ENCODE measurements at regions not wholly inside any gene's neighbourhood (a gene's known extent, or its start where the extent isn't known, plus 50 kb on each side); places are given as distances from the start of the nearest gene placed in this dataset.

- no peak for TF ChIP-seq CTCF (IDR thresholded peaks at IDR 0.05)
Observed at GRCh38 chr4:127181001-127181400, 451.8 kb upstream of the INTU start.

- no peak for TF ChIP-seq CTCF (IDR thresholded peaks at IDR 0.05)
Observed at GRCh38 chr4:127182687-127183086, 450.1 kb upstream of the INTU start.

DNA sequence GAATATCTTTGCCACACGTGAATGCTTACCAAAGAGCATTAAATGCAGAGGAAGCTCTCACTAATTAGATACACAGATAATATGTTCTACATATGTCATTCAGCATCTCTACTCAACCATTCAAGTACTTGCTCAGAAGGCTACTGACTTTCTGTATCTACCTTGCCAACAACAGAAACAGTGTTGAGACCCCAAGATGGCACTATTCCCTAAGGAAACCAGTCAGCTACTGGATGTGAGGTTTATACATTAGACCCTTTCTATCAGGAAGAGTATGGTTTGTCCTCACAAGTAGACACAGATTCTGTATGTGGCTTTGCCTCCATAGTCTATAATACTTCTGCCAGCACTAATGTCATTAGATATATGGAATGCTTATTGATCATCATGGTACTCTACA is 443.9 kb upstream of the INTU start:
- no peak for TF ChIP-seq CTCF (IDR thresholded peaks at IDR 0.05)

GRCh38 chr4:127194281-127194680 is 438.5 kb upstream of the INTU start:
- TF ChIP-seq CTCF (IDR thresholded peaks at IDR 0.05) = no peak

DNA sequence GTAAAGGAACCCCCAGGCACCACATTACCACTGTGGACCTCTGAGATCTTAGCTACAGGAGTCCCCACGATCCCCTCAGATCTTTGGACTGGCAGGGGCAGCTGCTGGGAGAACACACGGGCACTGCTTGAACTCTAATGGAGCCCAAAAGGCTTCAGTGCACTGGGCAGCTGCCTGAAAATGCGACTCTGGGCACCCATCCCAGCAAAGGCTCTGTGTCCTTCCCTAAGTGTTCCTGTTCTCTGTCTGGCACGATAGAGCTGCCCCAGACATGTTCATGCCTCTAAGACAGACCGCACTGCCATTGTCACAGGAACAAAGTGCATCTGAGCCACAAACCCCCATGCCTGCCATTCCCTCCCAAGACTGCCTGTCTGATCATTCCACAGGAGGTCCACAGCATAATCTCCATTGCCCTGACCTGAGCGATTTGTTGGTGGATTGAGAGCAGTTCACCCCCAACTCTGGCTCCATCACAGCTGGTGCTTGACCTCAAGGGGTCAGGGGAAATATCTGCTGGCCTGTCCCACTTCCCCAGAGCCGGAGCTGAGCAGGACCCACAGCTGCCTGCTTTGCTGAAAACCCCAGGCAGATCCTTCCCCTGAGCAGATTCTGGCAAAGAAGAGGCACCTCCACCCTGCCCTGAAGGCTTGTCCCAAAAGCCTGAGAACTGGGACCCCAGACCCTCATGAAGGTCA is 436.0 kb upstream of the INTU start:
- TF ChIP-seq CTCF (IDR thresholded peaks at IDR 0.05) = no peak

DNA sequence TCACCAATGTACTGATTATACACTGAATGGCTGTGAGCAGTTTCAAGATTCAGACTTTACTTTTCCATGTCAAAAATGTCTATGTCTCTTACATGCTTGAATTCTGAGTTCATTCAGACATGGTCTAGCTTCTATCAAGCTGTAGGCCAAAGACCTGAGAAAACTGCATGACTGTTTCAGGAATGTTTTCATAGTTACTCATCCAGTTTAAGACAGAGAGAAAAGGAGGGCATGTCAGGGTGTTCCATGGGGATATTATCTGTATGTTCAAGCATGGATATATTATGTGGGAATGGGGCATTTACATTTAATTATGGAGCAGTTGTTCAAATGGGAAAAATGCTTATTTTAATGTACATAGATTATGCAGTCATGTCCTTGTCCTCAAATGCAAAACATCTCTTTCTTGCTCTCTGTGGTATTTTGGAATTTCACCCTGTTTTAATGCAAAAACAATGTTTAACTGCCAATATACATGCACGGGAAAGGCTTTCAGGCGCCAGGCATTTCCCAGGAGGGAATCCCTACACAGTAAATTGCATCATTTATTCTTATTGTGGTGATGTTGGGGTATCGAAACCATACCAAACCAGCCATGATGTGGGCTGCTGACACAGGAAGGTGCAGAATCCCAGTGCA is 429.1 kb upstream of the INTU start:
- TF ChIP-seq CTCF (IDR thresholded peaks at IDR 0.05) = no peak

DNA sequence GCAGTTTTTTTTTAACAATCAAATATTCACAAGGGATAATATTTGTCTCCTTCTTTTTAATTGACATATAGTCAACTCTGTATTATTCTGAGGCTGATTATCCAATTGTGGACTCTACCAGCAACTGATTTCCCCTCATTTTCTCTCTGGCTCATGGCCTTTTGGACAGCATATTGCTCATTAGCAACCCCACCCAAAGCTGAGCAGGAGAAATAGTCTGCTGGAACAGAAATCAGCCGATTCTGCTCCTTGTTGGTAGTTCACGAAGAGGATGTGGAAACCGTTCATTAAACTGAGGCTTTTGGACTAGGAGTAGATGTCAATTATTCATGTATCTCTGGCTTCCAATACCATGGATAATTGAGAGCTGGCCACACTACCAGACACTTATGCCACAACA is 428.4 kb upstream of the INTU start:
- TF ChIP-seq CTCF (IDR thresholded peaks at IDR 0.05) = no peak
